ENCODE measurements at regions not wholly inside any gene's neighbourhood (a gene's known extent, or its start where the extent isn't known, plus 50 kb on each side); places are given as distances from the start of the nearest gene placed in this dataset.

- WGBS, 2 donors = 33 to 93% methylated on average over 1 of the region's 1 CpG
- no peak overlapping the region for H3K4me3 ChIP-seq (ENCODE audit: low read depth, poor library complexity, severe bottlenecking)
- intact Hi-C loops (cut with DNase I; ENCODE audit: low total_unique reads) = no loop called here
- TF ChIP-seq CTCF (IDR thresholded peaks at IDR 0.05) (no peak), POLR2A (IDR thresholded peaks at IDR 0.05) (no peak)
- DNase-seq (ENCODE audit: low spot score in 2 of 2) = no peak
These were observed 1110.5 kb downstream of the RAPGEF2 start for GRCh38 chr4:160213366-160213765.

GRCh38 chr4:160217352-160217751 lies 1114.5 kb downstream of the RAPGEF2 start:
- no peak for DNase-seq (ENCODE audit: low spot score in 2 of 2)
- no peak overlapping the region for H3K4me3 ChIP-seq (ENCODE audit: low read depth, poor library complexity, severe bottlenecking)
- intact Hi-C loops (cut with DNase I; ENCODE audit: low total_unique reads) = no loop called here
- no peak for TF ChIP-seq CTCF (IDR thresholded peaks at IDR 0.05)
- no peak for TF ChIP-seq POLR2A (IDR thresholded peaks at IDR 0.05)
- WGBS, 2 donors = 91% methylated on average over 1 of the region's 1 CpG

GRCh38 chr4:160224049-160224448 lies 1121.2 kb downstream of the RAPGEF2 start:
- TF ChIP-seq CTCF (IDR thresholded peaks at IDR 0.05) (no peak), POLR2A (IDR thresholded peaks at IDR 0.05) (no peak)
- no peak overlapping the region for H3K4me3 ChIP-seq (ENCODE audit: low read depth, poor library complexity, severe bottlenecking)
- WGBS, 2 donors = 60 to 61% methylated on average over 3 of the region's 3 CpGs
- intact Hi-C loops (cut with DNase I; ENCODE audit: low total_unique reads) = no loop called here
- no peak for DNase-seq (ENCODE audit: low spot score in 2 of 2)

- no peak overlapping the region for H3K4me3 ChIP-seq (ENCODE audit: low read depth, poor library complexity, severe bottlenecking)
- intact Hi-C loops (cut with DNase I; ENCODE audit: low total_unique reads) = no loop called here
- no peak for TF ChIP-seq POLR2A (IDR thresholded peaks at IDR 0.05)
- no peak for TF ChIP-seq CTCF (IDR thresholded peaks at IDR 0.05)
- WGBS, 2 donors = 57 to 67% methylated on average over 3 of the region's 3 CpGs
- DNase-seq (ENCODE audit: low spot score in 2 of 2) = no peak
These were observed 1130.3 kb downstream of the RAPGEF2 start for GRCh38 chr4:160233141-160233540.

GRCh38 chr4:160235285-160235684 lies 1132.4 kb downstream of the RAPGEF2 start:
- intact Hi-C loops (cut with DNase I; ENCODE audit: low total_unique reads) = no loop called here

More at GRCh38 chr4:160235285-160235684, 1132.4 kb downstream of the RAPGEF2 start:
- H3K4me3 ChIP-seq (ENCODE audit: low read depth, poor library complexity, severe bottlenecking) = no peak overlapping the region
- DNase-seq (ENCODE audit: low spot score in 2 of 2) = no peak
- TF ChIP-seq POLR2A (IDR thresholded peaks at IDR 0.05) = no peak
- no peak for TF ChIP-seq CTCF (IDR thresholded peaks at IDR 0.05)
- WGBS, 2 donors = 46 to 57% methylated on average over 2 of the region's 2 CpGs

Data from lower leg skin (tissue), 4 donors.